SU-DHL-6 (cell line): ENCODE measurements at regions not wholly inside any gene's neighbourhood (a gene's known extent, or its start where the extent isn't known, plus 50 kb on each side); places are given as distances from the start of the nearest gene placed in this dataset.

Experiments used
- H2AFZ ChIP-seq: fragments of 200-600 bp; sonication (generic); 2 replicates; pipeline ENCODE4 v1.6.1; 2014; ENCODE audit warnings: low read depth, mild to moderate bottlenecking, moderate library complexity, mixed read lengths, antibody characterized with exemption, low read length; ENCODE audit not compliant: severe bottlenecking
- H3F3A ChIP-seq: fragments of 200-600 bp; shearing (Covaris generic); 2 replicates; pipeline ENCODE4 v1.6.0; 2016; ENCODE audit warnings: antibody characterized with exemption, mild to moderate bottlenecking; ENCODE audit not compliant: insufficient read depth
- H3K27ac ChIP-seq: fragments of 200-600 bp; sonication (generic); 2 replicates; pipeline ENCODE4 v1.5.1; 2016; ENCODE audit warnings: low read depth, mild to moderate bottlenecking, low read length, moderate library complexity, mixed read lengths
- H3K27me3 ChIP-seq: fragments of 200-600 bp; sonication (generic), shearing (Covaris generic); 2 replicates; pipeline ENCODE4 v1.6.0; 2014; ENCODE audit warnings: mild to moderate bottlenecking, low read length
- H3K36me3 ChIP-seq: fragments of 200-600 bp; sonication (generic); 2 replicates; pipeline ENCODE4 v1.6.1; 2014; ENCODE audit warnings: mild to moderate bottlenecking, low read length, mixed read lengths
- H3K4me2 ChIP-seq: fragments of 300-600, 200-600 bp; shearing (Covaris generic), sonication (generic); 2 replicates; pipeline ENCODE4 v1.6.0; 2014; ENCODE audit warnings: low read length, low read depth, mild to moderate bottlenecking; ENCODE audit not compliant: poor library complexity, severe bottlenecking
- H3K4me3 ChIP-seq: fragments of 200-600 bp; sonication (generic); 2 replicates; pipeline ENCODE4 v1.5.1; 2014; ENCODE audit warnings: antibody characterized with exemption, low read length, mild to moderate bottlenecking, mixed read lengths; ENCODE audit not compliant: insufficient read depth, poor library complexity, severe bottlenecking
- H3K79me2 ChIP-seq: fragments of 200-600 bp; sonication (generic); 2 replicates; pipeline ENCODE4 v1.6.1; 2014; ENCODE audit warnings: mild to moderate bottlenecking, low read length, moderate library complexity; ENCODE audit not compliant: insufficient read depth
- H3K9ac ChIP-seq: fragments of 200-600 bp; sonication (generic); 2 replicates; pipeline ENCODE4 v1.7.0; 2014; ENCODE audit warnings: mild to moderate bottlenecking, low read length
- H3K9me2 ChIP-seq: fragments of 200-600 bp; sonication (generic); replicated peaks from 2 replicates; pipeline ENCODE4 v1.6.1; 2014; ENCODE audit warnings: low read length; ENCODE audit not compliant: insufficient read depth
- H3K9me3 ChIP-seq: fragments of 200-600 bp; sonication (generic); 2 replicates; pipeline ENCODE4 v1.6.1; 2014; ENCODE audit warnings: low read length, mixed read lengths; ENCODE audit not compliant: insufficient read depth
- H4K20me1 ChIP-seq: fragments of 200-600 bp; sonication (generic); 2 replicates; pipeline ENCODE4 v1.6.1; 2014; ENCODE audit warnings: low read depth, mild to moderate bottlenecking, antibody characterized with exemption, low read length, moderate library complexity, mixed read lengths
- CTCF ChIP-seq: fragments of 200-600 bp; sonication (generic); IDR thresholded peaks from one replicate; pipeline ENCODE4 v1.5.1; 2017; ENCODE audit warnings: antibody characterized with exemption, mild to moderate bottlenecking, low read length, moderate library complexity; ENCODE audit not compliant: insufficient read depth, poor library complexity, severe bottlenecking
- EZH2phosphoT487 ChIP-seq: fragments of 200-600 bp; sonication (generic), shearing (Covaris generic); conservative IDR thresholded peaks from 2 replicates; pipeline ENCODE4 v1.6.1; 2018; ENCODE audit warnings: mild to moderate bottlenecking, antibody characterized with exemption, low read length, moderate library complexity, mixed read lengths

- Histone ChIP-seq H3K36me3 (no peaks in the 10 kb centered on the region), H3K9me2 (no peaks in the 10 kb centered on the region), H3K79me2 (no peaks in the 10 kb centered on the region), H3K9ac (peak overlapping the region; percentile 52), H3F3A (no peaks in the 10 kb centered on the region), H2AFZ (peak overlapping the region; percentile 69), H3K27ac (no peak overlapping the region), H3K4me2 (peak overlapping the region; percentile 57), H4K20me1 (no peaks in the 10 kb centered on the region), H3K4me3 (peak overlapping the region; percentile 52), H3K9me3 (no peaks in the 10 kb centered on the region), H3K27me3 (no peaks in the 10 kb centered on the region)
- no peak for TF ChIP-seq CTCF
- no peak for TF ChIP-seq EZH2phosphoT487
Observed at GRCh38 chr13:30113983-30114570, 193.3 kb downstream of the KATNAL1 start.

- Histone ChIP-seq H3K4me2 (no peak overlapping the region), H3K9me3 (no peaks in the 10 kb centered on the region), H3K27ac (no peak overlapping the region), H4K20me1 (no peaks in the 10 kb centered on the region), H3F3A (no peaks in the 10 kb centered on the region), H2AFZ (no peak overlapping the region), H3K79me2 (no peaks in the 10 kb centered on the region), H3K9ac (no peak overlapping the region), H3K9me2 (no peaks in the 10 kb centered on the region), H3K27me3 (no peaks in the 10 kb centered on the region), H3K4me3 (no peak overlapping the region), H3K36me3 (no peaks in the 10 kb centered on the region)
- TF ChIP-seq EZH2phosphoT487 = no peak
- no peak for TF ChIP-seq CTCF
Observed at GRCh38 chr13:30113551-30113950, 193.8 kb downstream of the KATNAL1 start.

- H3K4me2 ChIP-seq = peak overlapping the region; percentile 34
- no peaks in the 10 kb centered on the region for H3K36me3 ChIP-seq
- no peaks in the 10 kb centered on the region for H3K27me3 ChIP-seq
- H3K9me2 ChIP-seq = no peaks in the 10 kb centered on the region
- H3K9me3 ChIP-seq = no peaks in the 10 kb centered on the region
- H3K79me2 ChIP-seq = no peaks in the 10 kb centered on the region
- no peak overlapping the region for H3K9ac ChIP-seq
- H3F3A ChIP-seq = no peaks in the 10 kb centered on the region
- H4K20me1 ChIP-seq = no peaks in the 10 kb centered on the region
- TF ChIP-seq CTCF (peak; percentile 94), EZH2phosphoT487 (no peak)
- H3K27ac ChIP-seq = no peak overlapping the region
- no peak overlapping the region for H3K4me3 ChIP-seq
- peak overlapping the region; percentile 21 for H2AFZ ChIP-seq
Observed at GRCh38 chr13:30112602-30113435, 194.5 kb downstream of the KATNAL1 start.
